ENCODE measurements at regions not wholly inside any gene's neighbourhood (a gene's known extent, or its start where the extent isn't known, plus 50 kb on each side); places are given as distances from the start of the nearest gene placed in this dataset.

GRCh38 chr5:158644301-158644700 is 455.4 kb downstream of the EBF1 start:
- no peak for DNase-seq

GRCh38 chr5:158643840-158644239 is 455.9 kb downstream of the EBF1 start:
- no peak for DNase-seq

GRCh38 chr5:158642879-158643278 is 456.8 kb downstream of the EBF1 start:
- DNase-seq = no peak

- no peak for DNase-seq
These were observed 458.7 kb downstream of the EBF1 start for GRCh38 chr5:158641016-158641415.

- DNase-seq = no peak
These were observed 459.1 kb downstream of the EBF1 start for GRCh38 chr5:158640593-158640980.

- DNase-seq = no peak
These were observed 459.7 kb downstream of the EBF1 start for GRCh38 chr5:158639881-158640592.

- DNase-seq = no peak
These were observed 461.3 kb downstream of the EBF1 start for GRCh38 chr5:158638396-158638795.

GRCh38 chr5:158637039-158637438 is 462.7 kb downstream of the EBF1 start:
- DNase-seq = no peak

- DNase-seq = no peak
These were observed 464.2 kb downstream of the EBF1 start for GRCh38 chr5:158635565-158635964.

GRCh38 chr5:158634714-158635113 is 465.0 kb downstream of the EBF1 start:
- DNase-seq = no peak

- DNase-seq = no peak
These were observed 470.0 kb downstream of the EBF1 start for GRCh38 chr5:158629591-158630312.

- DNase-seq = no peak
These were observed 473.0 kb downstream of the EBF1 start for GRCh38 chr5:158626718-158627117.

GRCh38 chr5:158623971-158624370 is 475.7 kb downstream of the EBF1 start:
- no peak for DNase-seq

- no peak for DNase-seq
These were observed 478.3 kb downstream of the EBF1 start for GRCh38 chr5:158621391-158621790.

GRCh38 chr5:158619083-158619788 is 480.5 kb downstream of the EBF1 start:
- no peak for DNase-seq

GRCh38 chr5:158618256-158618655 is 481.5 kb downstream of the EBF1 start:
- no peak for DNase-seq

GRCh38 chr5:158616707-158617106 is 483.0 kb downstream of the EBF1 start:
- no peak for DNase-seq

GRCh38 chr5:158614951-158615350 is 484.8 kb downstream of the EBF1 start:
- DNase-seq = no peak

- DNase-seq = no peak
These were observed 488.1 kb downstream of the EBF1 start for GRCh38 chr5:158611581-158611980.

- no peak for DNase-seq
These were observed 489.7 kb downstream of the EBF1 start for GRCh38 chr5:158610051-158610415.

GRCh38 chr5:158609333-158610050 is 490.2 kb downstream of the EBF1 start:
- no peak for DNase-seq

- DNase-seq = no peak
These were observed 492.6 kb downstream of the EBF1 start for GRCh38 chr5:158607088-158607487.

GRCh38 chr5:158606233-158606632 is 493.5 kb downstream of the EBF1 start:
- DNase-seq = no peak
